Breast epithelium (tissue), 3 donors: ENCODE measurements at regions not wholly inside any gene's neighbourhood (a gene's known extent, or its start where the extent isn't known, plus 50 kb on each side); places are given as distances from the start of the nearest gene placed in this dataset.
"Not testable (repeated sequence)": the region's sequence is repeated elsewhere in the genome, so short reads cannot be mapped to it uniquely, and the experiment has no call there.

ENCODE experiments used
- CTCF ChIP-seq, 3 donors: fragments of 450-650 bp; IDR thresholded peaks; one replicate each; pipeline ENCODE4 v1.5.1; 2016 to 2017; ENCODE audit warnings: antibody characterized with exemption in 3 of 3, mild to moderate bottlenecking in 3 of 3, moderate library complexity in 3 of 3
- POLR2A ChIP-seq: fragments of 450-650 bp; IDR thresholded peaks from one replicate; pipeline ENCODE4 v1.6.1; 2016; ENCODE audit warnings: antibody characterized with exemption, mild to moderate bottlenecking, moderate library complexity
- POLR2AphosphoS5 ChIP-seq, 3 donors: sonication (generic); formaldehyde crosslinking; IDR thresholded peaks; one replicate each; pipeline ENCODE4 v1.6.1; 2017; ENCODE audit warnings: antibody characterized with exemption in 3 of 3

- TF ChIP-seq CTCF (IDR thresholded peaks at IDR 0.05); POLR2AphosphoS5 (IDR thresholded peaks at IDR 0.05); POLR2A: not testable (repeated sequence)
Observed at GRCh38 chr5:92610435-92610834, 970.6 kb downstream of the NR2F1-AS1 start.
